ENCODE measurements at regions not wholly inside any gene's neighbourhood (a gene's known extent, or its start where the extent isn't known, plus 50 kb on each side); places are given as distances from the start of the nearest gene placed in this dataset.

GRCh38 chr2:221787561-221787960 is 215.5 kb upstream of the EPHA4 start:
- Histone ChIP-seq H3K4me3 (no peak overlapping the region), H3K9me3 (no peaks in the 10 kb centered on the region), H3K4me1 (no peaks in the 10 kb centered on the region), H3K27ac (no peak overlapping the region), H3K27me3 (no peaks in the 10 kb centered on the region), H3K36me3 (no peaks in the 10 kb centered on the region)
- intact Hi-C loops (cut with DNase I) = no loop called here
- no peak for TF ChIP-seq POLR2A (IDR thresholded peaks at IDR 0.05)
- no peak for TF ChIP-seq POLR2AphosphoS5 (IDR thresholded peaks at IDR 0.05; ENCODE audit: insufficient read depth in 1 of 2, low read depth in 1 of 2)
- no peak for TF ChIP-seq CTCF (IDR thresholded peaks at IDR 0.05)
- no peak for DNase-seq (ENCODE audit: extremely low spot score in 2 of 2)

- no peaks in the 10 kb centered on the region for H3K9me3 ChIP-seq
- no peaks in the 10 kb centered on the region for H3K36me3 ChIP-seq
- H3K4me1 ChIP-seq = no peaks in the 10 kb centered on the region
- no peak for DNase-seq (ENCODE audit: extremely low spot score in 2 of 2)
- intact Hi-C loops (cut with DNase I) = no loop called here
- H3K27ac ChIP-seq = no peak overlapping the region
- no peak overlapping the region for H3K4me3 ChIP-seq
- TF ChIP-seq CTCF (IDR thresholded peaks at IDR 0.05) (no peak), POLR2AphosphoS5 (IDR thresholded peaks at IDR 0.05; ENCODE audit: insufficient read depth in 1 of 2, low read depth in 1 of 2) (no peak), POLR2A (IDR thresholded peaks at IDR 0.05) (no peak)
- H3K27me3 ChIP-seq = no peaks in the 10 kb centered on the region
Observed at GRCh38 chr2:221786297-221786926, 214.3 kb upstream of the EPHA4 start.

DNA sequence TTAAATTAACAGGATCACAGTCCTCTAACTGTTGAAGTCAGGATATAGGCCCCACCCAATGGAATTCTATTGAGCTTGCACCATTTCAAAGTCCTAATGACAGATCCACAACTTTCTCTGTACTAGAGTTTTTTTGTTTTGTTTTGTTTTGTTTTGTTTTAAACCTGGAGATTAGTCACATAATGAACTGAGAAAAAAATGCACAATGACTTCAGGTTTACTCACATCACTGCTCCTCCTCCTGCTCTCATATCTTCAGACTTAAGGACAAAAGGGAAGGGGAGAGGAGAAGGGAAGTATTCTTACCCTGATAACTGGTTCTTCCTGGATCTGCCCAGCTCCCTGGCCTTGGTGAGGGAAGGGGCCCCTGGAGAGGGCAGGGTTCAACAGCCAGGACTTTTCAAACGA is 208.2 kb upstream of the EPHA4 start:
- no peak for DNase-seq (ENCODE audit: extremely low spot score in 2 of 2)
- Histone ChIP-seq H3K27me3 (no peaks in the 10 kb centered on the region), H3K4me3 (no peak overlapping the region), H3K27ac (no peak overlapping the region), H3K4me1 (no peaks in the 10 kb centered on the region), H3K9me3 (no peaks in the 10 kb centered on the region), H3K36me3 (no peaks in the 10 kb centered on the region)
- intact Hi-C loops (cut with DNase I) = no loop called here
- TF ChIP-seq POLR2A (IDR thresholded peaks at IDR 0.05) (no peak), POLR2AphosphoS5 (IDR thresholded peaks at IDR 0.05; ENCODE audit: insufficient read depth in 1 of 2, low read depth in 1 of 2) (no peak), CTCF (IDR thresholded peaks at IDR 0.05) (no peak)

GRCh38 chr2:221779614-221780067 is 207.5 kb upstream of the EPHA4 start:
- no peaks in the 10 kb centered on the region for H3K9me3 ChIP-seq
- no peaks in the 10 kb centered on the region for H3K4me1 ChIP-seq
- no peak overlapping the region for H3K4me3 ChIP-seq
- no peaks in the 10 kb centered on the region for H3K36me3 ChIP-seq
- no peaks in the 10 kb centered on the region for H3K27me3 ChIP-seq
- no peak overlapping the region for H3K27ac ChIP-seq
- intact Hi-C loops (cut with DNase I) = no loop called here
- no peak for TF ChIP-seq CTCF (IDR thresholded peaks at IDR 0.05)
- no peak for DNase-seq (ENCODE audit: extremely low spot score in 2 of 2)

GRCh38 chr2:221778025-221778424 is 205.9 kb upstream of the EPHA4 start:
- Histone ChIP-seq H3K36me3 (no peaks in the 10 kb centered on the region), H3K4me1 (no peaks in the 10 kb centered on the region), H3K27me3 (no peaks in the 10 kb centered on the region), H3K27ac (no peak overlapping the region), H3K4me3 (no peak overlapping the region), H3K9me3 (no peaks in the 10 kb centered on the region)
- intact Hi-C loops (cut with DNase I) = no loop called here
- TF ChIP-seq POLR2AphosphoS5 (IDR thresholded peaks at IDR 0.05; ENCODE audit: insufficient read depth in 1 of 2, low read depth in 1 of 2) (no peak), CTCF (IDR thresholded peaks at IDR 0.05) (no peak), POLR2A (IDR thresholded peaks at IDR 0.05) (no peak)
- DNase-seq (ENCODE audit: extremely low spot score in 2 of 2) = no peak

Data from vagina (tissue), 2 donors.